ENCODE measurements at regions not wholly inside any gene's neighbourhood (a gene's known extent, or its start where the extent isn't known, plus 50 kb on each side); places are given as distances from the start of the nearest gene placed in this dataset.
"Not testable (repeated sequence)": the region's sequence is repeated elsewhere in the genome, so short reads cannot be mapped to it uniquely, and the experiment has no call there.

- H3K36me3 Mint-ChIP-seq: no peaks in the 10 kb centered on the region
- no peaks in the 10 kb centered on the region for H3K9me3 Mint-ChIP-seq
- ATAC-seq (no peak), DNase-seq (ENCODE audit: low spot score in 2 of 2) (no peak)
- H3K27ac Mint-ChIP-seq: no peak overlapping the region
Measured at GRCh38 chr10:63836666-63837442, 315.7 kb downstream of the REEP3 start.

DNA sequence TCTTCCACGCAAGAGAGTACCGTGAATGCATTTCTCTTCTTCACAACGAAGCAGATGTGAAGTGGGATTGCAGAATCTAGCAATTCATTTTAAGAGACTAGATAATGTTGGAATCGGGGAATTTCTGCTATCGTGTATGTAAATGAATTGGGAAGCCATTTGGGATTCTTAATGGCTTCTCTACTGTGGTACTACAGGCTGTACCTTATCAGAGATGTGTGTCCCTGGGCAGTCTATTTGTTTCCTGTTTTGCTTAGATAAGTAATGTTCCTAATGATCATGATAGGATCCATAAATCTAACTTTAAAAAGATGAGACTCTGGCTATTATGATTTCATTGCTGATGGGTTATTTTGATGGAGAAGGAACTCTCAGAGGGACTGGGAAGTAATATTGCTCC is 320.6 kb downstream of the REEP3 start:
- no peak overlapping the region for H3K27ac Mint-ChIP-seq
- no peak for ATAC-seq

GRCh38 chr10:63843107-63843506 is 321.9 kb downstream of the REEP3 start:
- ATAC-seq: no peak
- H3K36me3 Mint-ChIP-seq: no peaks in the 10 kb centered on the region
- H3K27ac Mint-ChIP-seq: no peak overlapping the region
- DNase-seq (ENCODE audit: low spot score in 2 of 2): no peak
- H3K9me3 Mint-ChIP-seq: no peaks in the 10 kb centered on the region

More for the DNA sequence above, 320.6 kb downstream of the REEP3 start:
- H3K36me3 Mint-ChIP-seq: no peaks in the 10 kb centered on the region
- no peak for DNase-seq (ENCODE audit: low spot score in 2 of 2)
- H3K9me3 Mint-ChIP-seq: no peaks in the 10 kb centered on the region

GRCh38 chr10:63848871-63849270 is 327.7 kb downstream of the REEP3 start:
- H3K27ac Mint-ChIP-seq; ATAC-seq; H3K9me3 Mint-ChIP-seq; DNase-seq (ENCODE audit: low spot score in 2 of 2); H3K36me3 Mint-ChIP-seq: not testable (repeated sequence)

GRCh38 chr10:63862860-63863259 is 341.7 kb downstream of the REEP3 start:
- H3K27ac Mint-ChIP-seq: no peak overlapping the region
- H3K36me3 Mint-ChIP-seq: peaks cover 0 to 2% of the 10 kb centered on the region in 2 donors
- peaks cover 2 to 5% of the 10 kb centered on the region in 2 donors for H3K9me3 Mint-ChIP-seq
- ATAC-seq (no peak), DNase-seq (ENCODE audit: low spot score in 2 of 2) (no peak)

DNA sequence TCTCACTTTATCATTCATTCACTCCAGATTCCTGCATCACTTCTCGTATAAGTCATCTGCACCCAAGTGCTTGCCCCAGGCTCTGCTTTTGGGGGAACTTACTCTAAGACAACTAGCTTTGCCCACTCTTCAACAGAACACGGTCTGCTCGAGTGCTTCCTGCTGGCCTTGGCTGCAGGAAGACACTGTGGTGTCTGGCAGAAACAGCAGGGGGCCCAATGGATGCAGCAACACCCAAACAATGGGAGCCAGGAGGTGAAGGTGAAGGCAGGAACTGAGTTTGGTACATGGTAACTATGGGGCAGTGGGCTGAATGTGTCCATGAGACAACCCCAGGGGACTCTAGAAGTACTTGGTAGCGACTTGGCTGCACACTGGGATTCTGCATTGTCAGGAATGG is 344.0 kb downstream of the REEP3 start:
- H3K9me3 Mint-ChIP-seq: no peaks in the 10 kb centered on the region
- no peaks in the 10 kb centered on the region for H3K36me3 Mint-ChIP-seq
- no peak for DNase-seq (ENCODE audit: low spot score in 2 of 2)
- no peak overlapping the region for H3K27ac Mint-ChIP-seq
- ATAC-seq: no peak

- H3K27ac Mint-ChIP-seq: no peak overlapping the region
- H3K9me3 Mint-ChIP-seq: no peaks in the 10 kb centered on the region
- no peaks in the 10 kb centered on the region for H3K36me3 Mint-ChIP-seq
- ATAC-seq (peak; percentile 40 to 84), DNase-seq (ENCODE audit: low spot score in 2 of 2) (peak in 1 of 2 donors; percentile 55)
Measured at GRCh38 chr10:63866075-63866746, 345.0 kb downstream of the REEP3 start.

GRCh38 chr10:63866747-63867140 is 345.5 kb downstream of the REEP3 start:
- no peaks in the 10 kb centered on the region for H3K9me3 Mint-ChIP-seq
- no peak overlapping the region for H3K27ac Mint-ChIP-seq
- DNase-seq (ENCODE audit: low spot score in 2 of 2): no peak
- peak in 1 of 2 donors; percentile 51 for ATAC-seq
- no peaks in the 10 kb centered on the region for H3K36me3 Mint-ChIP-seq

GRCh38 chr10:63878428-63878827 is 357.2 kb downstream of the REEP3 start:
- no peak for DNase-seq (ENCODE audit: low spot score in 2 of 2)
- Mint-ChIP-seq H3K36me3 (peaks cover 0 to 5% of the 10 kb centered on the region in 2 donors), H3K27ac (no peak overlapping the region), H3K9me3 (peaks cover 0 to 5% of the 10 kb centered on the region in 2 donors)
- no peak for ATAC-seq

DNA sequence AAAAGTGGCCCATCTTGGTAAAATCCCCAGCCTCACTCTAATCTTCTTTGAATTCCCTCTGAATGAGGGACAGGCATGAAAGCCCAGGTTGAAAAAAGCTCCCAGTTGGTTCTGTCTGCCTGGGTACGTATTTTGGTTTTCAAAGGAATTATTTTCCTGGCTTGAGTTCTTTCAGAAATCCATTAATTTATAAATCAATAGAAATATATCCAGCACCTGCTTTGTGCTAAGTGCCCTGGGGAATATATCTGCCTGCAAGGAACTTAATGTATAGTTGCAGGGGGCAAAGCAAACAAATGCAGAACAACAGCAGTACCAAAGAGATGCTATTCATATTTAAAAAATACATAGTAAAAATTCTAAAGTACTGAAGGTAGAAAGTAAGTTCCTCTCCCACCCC is 362.7 kb downstream of the REEP3 start:
- Mint-ChIP-seq H3K36me3 (no peaks in the 10 kb centered on the region), H3K27ac (no peak overlapping the region), H3K9me3 (peaks cover 0 to 5% of the 10 kb centered on the region in 2 donors)
- DNase-seq (ENCODE audit: low spot score in 2 of 2) (no peak), ATAC-seq (no peak)

DNA sequence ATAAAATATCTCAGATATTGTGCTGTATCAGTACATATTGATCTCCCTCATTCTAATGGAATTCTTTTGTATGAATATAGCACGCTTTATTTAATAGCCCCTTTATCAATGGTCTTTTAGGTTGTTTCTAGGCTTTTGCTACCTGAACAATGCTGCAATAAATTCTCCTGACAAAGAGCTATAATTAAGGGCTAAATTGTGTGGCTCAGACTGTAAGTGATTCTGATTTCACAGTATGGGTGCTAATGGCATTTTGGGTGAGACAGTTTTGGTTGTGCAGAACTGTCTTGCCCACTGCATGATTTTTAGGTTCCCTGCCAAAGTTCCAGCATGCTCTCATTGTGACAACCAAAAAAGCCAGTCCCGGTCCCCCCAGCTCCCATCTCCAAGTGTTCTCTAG is 363.2 kb downstream of the REEP3 start:
- ATAC-seq: no peak
- Mint-ChIP-seq H3K36me3 (no peaks in the 10 kb centered on the region), H3K9me3 (peaks cover 0 to 5% of the 10 kb centered on the region in 2 donors), H3K27ac (no peak overlapping the region)
- no peak for DNase-seq (ENCODE audit: low spot score in 2 of 2)

GRCh38 chr10:63885156-63885555 is 364.0 kb downstream of the REEP3 start:
- Mint-ChIP-seq H3K9me3 (peaks cover 0 to 5% of the 10 kb centered on the region in 2 donors), H3K36me3 (no peaks in the 10 kb centered on the region), H3K27ac (no peak overlapping the region)
- ATAC-seq (peak in 1 of 2 donors; percentile 54), DNase-seq (ENCODE audit: low spot score in 2 of 2) (no peak)

DNA sequence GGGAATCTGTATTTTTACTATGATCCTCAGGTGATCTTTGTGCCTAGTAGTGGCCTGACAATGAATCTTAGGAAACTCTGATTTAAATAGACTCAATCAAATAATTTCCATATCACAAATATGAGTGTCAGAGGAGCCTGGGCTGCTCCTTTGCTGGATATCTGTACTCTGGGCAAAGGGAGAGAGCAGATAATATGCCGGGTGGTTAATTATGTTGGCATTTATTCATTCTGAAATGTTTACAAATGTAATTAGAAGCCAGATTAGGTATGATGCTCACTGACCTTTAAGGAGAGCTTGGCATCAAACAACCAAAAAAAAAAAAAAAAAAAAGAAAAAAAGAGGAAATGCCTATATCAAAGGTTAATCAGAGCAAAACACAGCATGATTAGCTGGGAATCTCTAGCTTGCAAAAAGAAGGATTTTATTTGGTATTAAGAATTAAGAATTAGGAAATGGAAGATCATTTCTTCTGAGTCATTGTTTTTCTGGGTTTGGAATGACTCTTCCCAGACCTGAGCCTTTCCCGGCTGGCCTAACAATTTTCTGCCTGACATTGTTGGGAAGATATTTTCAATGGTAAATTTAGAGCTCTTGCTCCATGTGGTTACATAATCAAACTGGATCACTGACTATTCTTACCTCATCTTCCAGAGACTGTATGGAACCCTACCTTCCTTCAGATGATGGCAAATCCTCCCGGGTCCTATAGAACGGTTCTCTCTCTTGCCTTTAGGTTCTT is 365.3 kb downstream of the REEP3 start:
- ATAC-seq (no peak), DNase-seq (ENCODE audit: low spot score in 2 of 2) (no peak)
- H3K27ac Mint-ChIP-seq: no peak overlapping the region

GRCh38 chr10:63887023-63887589 is 365.9 kb downstream of the REEP3 start:
- no peaks in the 10 kb centered on the region for H3K9me3 Mint-ChIP-seq
- DNase-seq (ENCODE audit: low spot score in 2 of 2): no peak

More for the DNA sequence above, 365.3 kb downstream of the REEP3 start:
- H3K36me3 Mint-ChIP-seq: no peaks in the 10 kb centered on the region
- H3K9me3 Mint-ChIP-seq: no peaks in the 10 kb centered on the region

DNA sequence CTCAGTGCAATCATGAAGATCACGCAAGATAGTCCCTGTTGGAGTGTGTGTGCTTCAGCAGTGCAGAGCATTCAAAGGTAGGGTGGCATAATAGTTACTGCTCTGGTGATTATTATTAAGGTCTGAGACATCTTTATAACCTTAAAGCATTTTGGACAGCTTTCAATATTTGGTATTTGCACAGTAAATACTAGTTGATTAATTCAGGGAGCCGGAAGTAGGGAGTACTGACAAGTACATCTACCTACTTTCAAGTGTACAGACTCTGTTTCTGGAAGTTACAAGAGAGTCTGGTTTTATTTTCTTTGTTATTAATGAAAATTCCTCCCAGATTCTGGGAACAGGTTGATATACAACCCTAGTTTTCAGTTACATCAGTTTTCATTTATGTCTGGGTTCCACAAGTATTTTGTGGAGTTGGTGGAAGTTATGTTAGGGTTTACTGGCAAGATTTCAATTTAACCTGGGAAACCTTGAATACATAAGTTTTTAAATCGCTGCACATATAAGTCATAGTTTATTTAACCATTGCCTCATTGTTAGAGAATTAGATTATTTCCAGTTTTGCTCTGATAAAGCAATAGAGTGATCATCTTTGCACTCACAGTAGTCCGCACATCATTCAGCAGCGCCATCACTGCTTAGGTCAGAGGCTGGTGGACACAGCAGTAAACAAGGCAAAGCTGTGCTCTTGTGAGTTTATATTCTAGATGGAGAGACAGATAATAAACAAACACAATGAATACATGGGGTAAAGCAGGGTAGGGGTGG is 366.6 kb downstream of the REEP3 start:
- no peak overlapping the region for H3K27ac Mint-ChIP-seq
- ATAC-seq (no peak), DNase-seq (ENCODE audit: low spot score in 2 of 2) (no peak)
- H3K36me3 Mint-ChIP-seq: no peaks in the 10 kb centered on the region
- H3K9me3 Mint-ChIP-seq: no peaks in the 10 kb centered on the region

More at GRCh38 chr10:63887023-63887589, 365.9 kb downstream of the REEP3 start:
- H3K36me3 Mint-ChIP-seq: no peaks in the 10 kb centered on the region
- H3K27ac Mint-ChIP-seq: no peak overlapping the region
- ATAC-seq: no peak

DNA sequence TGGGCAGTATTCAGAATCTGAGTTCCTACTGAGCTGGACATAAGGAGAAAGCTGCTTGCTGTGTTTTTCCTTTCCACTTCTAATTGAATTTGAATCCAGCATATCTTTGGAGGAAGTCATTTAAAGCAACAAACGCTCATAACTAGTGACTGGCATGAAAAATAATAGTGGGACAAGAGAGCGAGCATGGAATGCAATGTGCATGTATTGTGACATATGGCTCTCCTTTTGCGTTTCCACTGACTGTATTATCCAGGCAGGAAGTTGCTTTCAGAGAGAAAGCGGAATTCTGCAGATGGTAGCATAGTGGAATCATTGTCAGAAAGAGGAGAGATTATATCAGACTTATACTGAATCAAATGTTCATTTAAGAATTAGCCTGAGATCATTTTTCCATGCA is 368.6 kb downstream of the REEP3 start:
- H3K27ac Mint-ChIP-seq: no peak overlapping the region
- H3K9me3 Mint-ChIP-seq: no peaks in the 10 kb centered on the region
- H3K36me3 Mint-ChIP-seq: no peaks in the 10 kb centered on the region
- DNase-seq (ENCODE audit: low spot score in 2 of 2): no peak
- ATAC-seq: no peak
